MM.1S (cell line): ENCODE measurements at regions not wholly inside any gene's neighbourhood (a gene's known extent, or its start where the extent isn't known, plus 50 kb on each side); places are given as distances from the start of the nearest gene placed in this dataset.

ENCODE experiments used
- CTCF ChIP-seq: fragments of 300-600 bp; sonication (generic); IDR thresholded peaks from 2 replicates; pipeline ENCODE4 v1.5.1; 2016; ENCODE audit warnings: antibody characterized with exemption, low read length, mixed read lengths
- EZH2phosphoT487 ChIP-seq: fragments of 300-600 bp; sonication (generic); IDR thresholded peaks from 2 replicates; pipeline ENCODE4 v1.6.1; 2018; ENCODE audit warnings: antibody characterized with exemption, low read length

- TF ChIP-seq CTCF (no peak), EZH2phosphoT487 (no peak)
Observed at GRCh38 chr16:7089751-7090150, 242.9 kb upstream of the RBFOX1 start.
